GM12878 (cell line): ENCODE measurements at regions not wholly inside any gene's neighbourhood (a gene's known extent, or its start where the extent isn't known, plus 50 kb on each side); places are given as distances from the start of the nearest gene placed in this dataset.
"Not testable (repeated sequence)": the region's sequence is repeated elsewhere in the genome, so short reads cannot be mapped to it uniquely, and the experiment has no call there.

Experiments used
- CHD4 ChIP-seq: fragments of 200-600 bp; sonication (generic); IDR thresholded peaks from 2 replicates; pipeline ENCODE4 v1.6.1; 2016; ENCODE audit warnings: mild to moderate bottlenecking
- POLR2A ChIP-seq: IDR thresholded peaks from 2 replicates; pipeline ENCODE4 v1.6.1; 2011; ENCODE audit warnings: low read depth, mild to moderate bottlenecking, low read length
- TF ChIP-seq, protein P1 (sequence below): fragments of 450-650 bp; IDR thresholded peaks from 2 replicates; pipeline ENCODE4 v1.6.1; 2014; ENCODE audit warnings: mild to moderate bottlenecking
- TF ChIP-seq, protein P2 (sequence below): IDR thresholded peaks from 2 replicates; pipeline ENCODE4 v1.6.1; 2012; ENCODE audit warnings: low read depth, low read length, improper control_type of control experiment
- TF ChIP-seq, protein P3 (sequence below), 3 experiments: IDR thresholded peaks in 2 of 3; conservative IDR thresholded peaks in 1 of 3; 2 replicates each; pipeline ENCODE4 v1.5.1; 2011; ENCODE audit warnings: low read depth in 3 of 3, low read length in 3 of 3, mild to moderate bottlenecking in 3 of 3, control low read depth in 2 of 3, moderate library complexity in 2 of 3, inconsistent platforms in 1 of 3, mixed read lengths in 1 of 3; ENCODE audit not compliant: control insufficient read depth in 2 of 3, insufficient read depth in 1 of 3; ENCODE audit errors: extremely low read depth in 1 of 3

DNA sequence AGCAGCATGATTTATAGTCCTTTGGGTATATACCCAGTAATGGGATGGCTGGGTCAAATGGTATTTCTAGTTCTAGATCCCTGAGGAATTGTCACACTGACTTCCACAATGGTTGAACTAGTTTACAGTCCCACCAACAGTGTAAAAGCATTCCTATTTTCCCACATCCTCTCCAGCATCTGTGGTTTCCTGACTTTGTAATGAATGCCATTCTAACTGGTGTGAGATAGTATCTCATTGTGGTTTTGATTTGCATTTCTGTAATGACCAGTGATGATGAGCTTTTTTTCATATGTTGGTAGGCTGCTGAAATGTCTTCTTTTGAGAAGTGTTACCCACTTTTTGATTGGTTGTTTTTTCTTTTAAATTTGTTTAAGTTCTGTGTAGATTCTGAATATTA, 245.2 kb downstream of the SYT10 start:
- TF ChIP-seq, protein P1, sequence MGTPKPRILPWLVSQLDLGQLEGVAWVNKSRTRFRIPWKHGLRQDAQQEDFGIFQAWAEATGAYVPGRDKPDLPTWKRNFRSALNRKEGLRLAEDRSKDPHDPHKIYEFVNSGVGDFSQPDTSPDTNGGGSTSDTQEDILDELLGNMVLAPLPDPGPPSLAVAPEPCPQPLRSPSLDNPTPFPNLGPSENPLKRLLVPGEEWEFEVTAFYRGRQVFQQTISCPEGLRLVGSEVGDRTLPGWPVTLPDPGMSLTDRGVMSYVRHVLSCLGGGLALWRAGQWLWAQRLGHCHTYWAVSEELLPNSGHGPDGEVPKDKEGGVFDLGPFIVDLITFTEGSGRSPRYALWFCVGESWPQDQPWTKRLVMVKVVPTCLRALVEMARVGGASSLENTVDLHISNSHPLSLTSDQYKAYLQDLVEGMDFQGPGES: not testable (repeated sequence)
- TF ChIP-seq, protein P2, sequence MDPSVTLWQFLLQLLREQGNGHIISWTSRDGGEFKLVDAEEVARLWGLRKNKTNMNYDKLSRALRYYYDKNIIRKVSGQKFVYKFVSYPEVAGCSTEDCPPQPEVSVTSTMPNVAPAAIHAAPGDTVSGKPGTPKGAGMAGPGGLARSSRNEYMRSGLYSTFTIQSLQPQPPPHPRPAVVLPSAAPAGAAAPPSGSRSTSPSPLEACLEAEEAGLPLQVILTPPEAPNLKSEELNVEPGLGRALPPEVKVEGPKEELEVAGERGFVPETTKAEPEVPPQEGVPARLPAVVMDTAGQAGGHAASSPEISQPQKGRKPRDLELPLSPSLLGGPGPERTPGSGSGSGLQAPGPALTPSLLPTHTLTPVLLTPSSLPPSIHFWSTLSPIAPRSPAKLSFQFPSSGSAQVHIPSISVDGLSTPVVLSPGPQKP: not testable (repeated sequence)
- TF ChIP-seq, protein P3, sequence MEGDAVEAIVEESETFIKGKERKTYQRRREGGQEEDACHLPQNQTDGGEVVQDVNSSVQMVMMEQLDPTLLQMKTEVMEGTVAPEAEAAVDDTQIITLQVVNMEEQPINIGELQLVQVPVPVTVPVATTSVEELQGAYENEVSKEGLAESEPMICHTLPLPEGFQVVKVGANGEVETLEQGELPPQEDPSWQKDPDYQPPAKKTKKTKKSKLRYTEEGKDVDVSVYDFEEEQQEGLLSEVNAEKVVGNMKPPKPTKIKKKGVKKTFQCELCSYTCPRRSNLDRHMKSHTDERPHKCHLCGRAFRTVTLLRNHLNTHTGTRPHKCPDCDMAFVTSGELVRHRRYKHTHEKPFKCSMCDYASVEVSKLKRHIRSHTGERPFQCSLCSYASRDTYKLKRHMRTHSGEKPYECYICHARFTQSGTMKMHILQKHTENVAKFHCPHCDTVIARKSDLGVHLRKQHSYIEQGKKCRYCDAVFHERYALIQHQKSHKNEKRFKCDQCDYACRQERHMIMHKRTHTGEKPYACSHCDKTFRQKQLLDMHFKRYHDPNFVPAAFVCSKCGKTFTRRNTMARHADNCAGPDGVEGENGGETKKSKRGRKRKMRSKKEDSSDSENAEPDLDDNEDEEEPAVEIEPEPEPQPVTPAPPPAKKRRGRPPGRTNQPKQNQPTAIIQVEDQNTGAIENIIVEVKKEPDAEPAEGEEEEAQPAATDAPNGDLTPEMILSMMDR (IDR thresholded peaks at IDR 0.05 in 2 of 3, conservative IDR thresholded peaks at IDR 0.05 in 1 of 3; ENCODE audit: control insufficient read depth in 2 of 3, extremely low read depth in 1 of 3, insufficient read depth in 1 of 3, low read depth in 3 of 3, low read length in 3 of 3): not testable (repeated sequence)
- not testable (repeated sequence) for TF ChIP-seq CHD4, POLR2A
